SH-SY5Y (cell line): ENCODE measurements at regions not wholly inside any gene's neighbourhood (a gene's known extent, or its start where the extent isn't known, plus 50 kb on each side); places are given as distances from the start of the nearest gene placed in this dataset.

Source experiments
- GATA2 ChIP-seq: IDR thresholded peaks from 2 replicates; pipeline ENCODE4 v1.6.1; 2011; ENCODE audit warnings: mild to moderate bottlenecking, low read depth, low read length
- GATA3 ChIP-seq: IDR thresholded peaks from 2 replicates; pipeline ENCODE4 v1.6.1; 2011; ENCODE audit warnings: low read depth, mild to moderate bottlenecking, low read length, moderate library complexity

DNA sequence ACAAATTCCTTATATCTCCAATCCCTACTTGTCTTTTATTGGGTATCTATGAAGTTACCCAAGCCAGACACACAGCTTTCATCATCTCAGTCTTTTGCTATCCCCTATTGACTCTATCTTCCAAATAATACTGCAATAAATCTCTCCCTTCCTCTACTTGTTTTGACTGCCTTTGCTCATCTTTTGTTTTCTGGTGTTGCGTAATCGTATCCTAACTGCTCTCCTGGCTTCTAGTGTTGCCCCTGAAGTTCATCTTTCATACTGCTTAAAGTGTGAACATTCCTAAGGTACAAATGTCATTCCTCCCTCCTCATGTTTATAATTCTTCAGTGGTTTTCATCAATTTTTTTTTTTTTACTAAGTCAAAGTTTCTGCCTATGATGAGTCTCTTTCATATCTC, 491.3 kb upstream of the DCC start:
- no peak for TF ChIP-seq GATA3
- no peak for TF ChIP-seq GATA2
